NCI-H748 (cell line): ENCODE measurements at regions not wholly inside any gene's neighbourhood (a gene's known extent, or its start where the extent isn't known, plus 50 kb on each side); places are given as distances from the start of the nearest gene placed in this dataset.
"Not testable (repeated sequence)": the region's sequence is repeated elsewhere in the genome, so short reads cannot be mapped to it uniquely, and the experiment has no call there.

Experiments
- DNase-seq: peaks from one replicate; lab custom pipeline; 2025; ENCODE audit not compliant: unreplicated experiment; lab: John Stamatoyannopoulos, UW

DNA sequence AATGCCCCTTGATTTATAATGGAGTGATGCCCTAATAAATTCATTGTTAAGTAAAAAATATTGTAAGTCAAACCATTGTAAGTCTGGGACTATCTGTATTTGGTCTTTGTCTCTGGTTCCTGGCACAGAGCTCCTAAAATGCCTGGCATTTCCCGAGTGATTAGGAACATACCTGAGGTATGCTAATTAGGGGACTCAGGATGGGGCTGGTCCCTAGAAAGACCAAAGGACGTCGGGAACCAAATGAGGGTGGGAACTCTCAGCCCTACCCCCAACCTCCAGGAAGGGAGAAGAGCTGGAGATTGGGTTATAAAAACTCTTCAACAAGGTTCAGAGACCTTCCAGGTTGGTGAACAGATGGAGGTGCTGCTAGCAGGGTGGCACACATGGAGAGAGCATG lies 82.6 kb upstream of the ARG1 start:
- no peak for DNase-seq

DNA sequence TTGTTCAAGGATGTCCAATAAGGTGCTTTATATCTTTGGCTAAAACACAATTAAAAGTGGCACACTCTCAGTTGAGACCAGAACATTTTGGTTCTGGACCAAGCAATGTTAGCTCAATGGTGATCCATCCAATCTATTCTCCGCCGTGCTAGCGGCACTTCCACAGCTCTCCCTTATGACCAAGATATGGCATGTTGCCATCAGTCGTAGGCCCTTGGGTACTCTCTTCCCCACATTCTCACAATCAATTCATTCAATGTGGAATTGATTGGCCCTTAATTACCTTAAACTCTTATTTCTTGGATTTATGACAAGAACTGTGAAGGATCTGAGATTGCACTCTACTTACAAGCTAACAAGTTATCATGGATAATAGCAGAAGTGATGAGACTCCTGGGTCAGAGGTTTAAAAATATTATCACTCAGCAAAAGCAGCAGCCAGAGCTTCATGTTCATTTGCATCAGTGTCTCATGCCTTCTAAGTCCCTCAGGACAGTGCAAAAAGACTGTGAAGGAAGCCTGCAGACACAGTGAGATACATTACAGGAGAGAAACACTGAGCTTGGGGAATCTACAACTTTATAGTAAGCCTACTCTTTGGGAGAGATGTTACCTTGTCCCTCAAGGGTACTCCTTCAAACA lies 80.0 kb upstream of the ARG1 start:
- DNase-seq: no peak

DNA sequence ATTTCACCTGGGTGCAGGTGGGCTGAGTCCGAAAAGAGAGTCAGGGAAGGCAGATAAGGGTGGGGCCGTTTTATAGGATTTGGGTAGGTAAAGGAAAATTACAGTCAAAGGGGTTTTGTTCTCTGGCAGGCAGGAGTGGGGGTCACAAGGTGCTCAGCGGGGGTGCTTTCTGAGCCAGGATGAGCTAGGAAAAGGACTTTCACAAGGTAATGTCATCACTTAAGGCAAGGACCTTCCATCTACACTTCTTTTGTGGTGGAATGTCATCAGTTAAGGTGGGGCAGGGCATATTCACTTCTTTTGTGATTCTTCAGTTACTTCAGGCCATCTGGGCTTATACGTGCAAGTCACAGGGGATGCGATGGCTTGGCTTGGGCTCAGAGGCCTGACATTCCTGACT lies 68.6 kb upstream of the ARG1 start:
- not testable (repeated sequence) for DNase-seq

DNA sequence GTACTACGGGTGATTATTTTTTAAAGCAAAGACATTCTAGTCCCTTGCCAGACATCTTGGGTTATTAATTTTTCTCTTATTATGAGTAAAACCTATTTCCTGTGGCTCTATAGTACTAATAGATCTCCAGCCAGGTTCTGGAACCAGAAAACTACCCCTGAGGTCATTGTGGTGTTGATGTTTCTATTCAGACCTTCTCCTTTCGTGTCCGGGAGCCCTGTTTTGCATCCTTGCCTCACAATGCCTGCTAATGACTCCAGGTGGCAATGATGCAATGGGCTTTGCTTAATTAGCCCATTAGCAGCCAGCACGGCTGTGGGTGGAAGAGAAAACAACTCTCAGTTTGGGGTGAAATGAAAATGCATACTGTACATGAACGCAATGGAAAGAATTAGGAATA lies 62.9 kb upstream of the ARG1 start:
- peak; percentile 83 for DNase-seq

DNA sequence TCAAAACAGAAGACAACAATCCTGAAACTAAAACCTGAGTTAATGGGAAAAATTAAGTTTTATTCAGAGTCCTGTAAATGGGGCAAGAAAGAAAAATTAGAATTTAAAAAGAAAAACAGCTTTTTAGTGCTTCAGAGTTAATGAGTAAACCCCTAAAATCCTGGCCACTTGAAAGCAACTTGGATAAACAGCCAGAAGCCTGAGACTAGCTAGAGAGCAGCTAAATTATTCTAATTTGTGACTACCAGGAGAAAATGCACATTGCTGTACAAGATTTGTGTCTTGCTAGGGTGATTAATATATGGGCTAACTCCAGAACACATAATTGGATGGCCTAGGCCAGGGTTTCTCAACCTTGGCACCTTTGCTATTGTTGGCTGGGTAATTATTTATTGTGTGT lies 62.4 kb upstream of the ARG1 start:
- no peak for DNase-seq

DNA sequence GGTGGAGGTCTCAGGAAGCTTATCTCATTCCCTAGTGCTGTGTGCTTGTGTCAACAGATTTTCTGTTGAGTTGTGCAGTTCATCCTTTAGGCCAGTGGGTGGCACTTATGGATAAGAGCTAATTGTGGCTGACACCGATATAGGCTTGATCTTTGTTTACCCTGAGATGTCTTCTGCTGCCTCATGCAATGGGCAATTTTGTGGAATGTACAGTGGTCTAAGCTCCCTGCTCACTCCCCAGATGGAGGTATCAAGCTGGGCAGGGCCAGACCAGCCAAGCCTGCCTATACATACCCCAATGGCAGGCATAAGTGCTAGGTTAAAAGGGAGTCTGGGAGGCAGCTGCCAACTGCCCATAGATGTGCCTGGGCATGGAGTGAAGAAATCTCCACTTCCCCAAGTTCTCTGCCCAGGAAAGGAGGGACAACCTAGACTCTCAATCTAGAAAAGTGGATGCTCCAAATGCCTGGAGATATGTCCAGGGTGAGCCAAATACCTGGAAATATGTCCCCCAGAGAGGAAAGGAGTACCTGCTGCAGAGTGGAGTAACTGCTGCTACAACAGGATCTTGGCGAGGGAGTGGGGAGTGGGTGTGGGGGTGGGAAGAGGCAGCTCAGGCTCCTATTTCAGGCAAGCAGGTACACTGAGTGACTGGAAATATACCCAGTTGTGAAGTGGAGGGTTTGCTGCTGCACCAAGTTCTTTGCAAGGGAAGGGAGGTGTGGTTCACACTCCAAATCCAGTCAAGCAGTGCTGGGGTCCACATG lies 53.2 kb upstream of the ARG1 start:
- DNase-seq: peak; percentile 59
